ENCODE measurements at regions not wholly inside any gene's neighbourhood (a gene's known extent, or its start where the extent isn't known, plus 50 kb on each side); places are given as distances from the start of the nearest gene placed in this dataset.
"Not testable (repeated sequence)": the region's sequence is repeated elsewhere in the genome, so short reads cannot be mapped to it uniquely, and the experiment has no call there.

DNA sequence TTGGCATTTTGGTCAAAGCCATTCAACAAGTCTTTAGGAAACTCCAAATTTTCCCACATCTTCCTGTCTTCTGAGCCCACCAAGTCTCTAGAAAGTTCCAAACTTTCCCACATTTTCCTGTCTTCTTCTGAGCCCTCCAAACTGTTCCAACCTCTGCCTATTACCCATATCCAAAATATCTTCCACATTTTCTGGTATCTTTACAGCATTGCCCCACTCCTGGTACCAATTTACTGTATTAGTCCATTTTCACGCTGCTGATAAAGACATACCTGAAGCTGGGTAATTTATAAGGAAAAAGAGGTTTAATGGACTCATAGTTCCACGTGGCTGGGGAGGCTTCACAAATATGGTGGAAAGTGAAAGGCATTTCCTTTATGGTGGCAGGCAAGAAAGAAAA is 56.1 kb upstream of the GABRA3 start:
- in situ Hi-C loops (cut with HindIII; ENCODE audit: low pct_unique_long_range_greater_than_20kb, low sequenced_read_pairs); DNase-seq (ENCODE audit: low read depth, low spot score): not testable (repeated sequence)

DNA sequence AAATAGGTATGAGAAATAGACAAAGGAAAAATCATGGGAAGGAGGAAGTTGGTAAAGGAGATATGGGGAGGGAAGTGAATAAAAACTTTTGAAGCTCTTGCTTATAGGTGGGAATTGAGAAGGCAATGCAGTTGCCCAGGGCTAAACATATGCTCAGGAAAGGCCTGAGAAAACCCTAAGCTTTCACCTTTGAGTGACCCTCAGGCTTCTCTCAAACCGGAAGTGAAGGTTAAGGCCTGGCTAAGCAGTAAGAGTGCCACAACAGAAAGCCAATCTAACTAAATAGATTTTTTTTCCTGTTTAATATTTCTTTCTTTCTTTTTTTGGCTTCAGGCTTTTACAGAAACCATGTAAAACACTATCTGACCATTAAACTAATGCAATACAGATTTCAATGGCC is 69.5 kb upstream of the GABRA3 start:
- in situ Hi-C loops (cut with HindIII; ENCODE audit: low pct_unique_long_range_greater_than_20kb, low sequenced_read_pairs): no loop called here
- DNase-seq (ENCODE audit: low read depth, low spot score): no peak

DNA sequence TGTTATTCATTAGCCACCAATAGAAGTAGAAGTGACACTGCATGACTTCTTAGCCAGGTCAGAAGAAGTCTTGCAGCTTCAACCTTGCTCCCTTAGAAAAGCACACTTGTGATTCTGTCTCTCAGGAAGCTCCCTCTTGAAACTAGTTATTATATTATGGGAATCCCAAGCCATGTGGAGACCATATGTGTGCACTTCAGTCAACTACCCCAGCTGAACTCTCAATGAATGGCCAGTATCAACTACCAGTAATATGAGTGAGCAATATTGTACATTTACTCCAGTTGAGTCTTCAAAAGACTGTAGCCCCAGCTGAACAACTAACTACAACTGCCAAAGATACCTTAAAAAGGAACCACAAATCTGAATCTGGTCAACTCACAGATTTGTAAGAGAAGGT is 77.1 kb upstream of the GABRA3 start:
- in situ Hi-C loops (cut with HindIII; ENCODE audit: low pct_unique_long_range_greater_than_20kb, low sequenced_read_pairs): no loop called here
- DNase-seq (ENCODE audit: low read depth, low spot score): no peak

DNA sequence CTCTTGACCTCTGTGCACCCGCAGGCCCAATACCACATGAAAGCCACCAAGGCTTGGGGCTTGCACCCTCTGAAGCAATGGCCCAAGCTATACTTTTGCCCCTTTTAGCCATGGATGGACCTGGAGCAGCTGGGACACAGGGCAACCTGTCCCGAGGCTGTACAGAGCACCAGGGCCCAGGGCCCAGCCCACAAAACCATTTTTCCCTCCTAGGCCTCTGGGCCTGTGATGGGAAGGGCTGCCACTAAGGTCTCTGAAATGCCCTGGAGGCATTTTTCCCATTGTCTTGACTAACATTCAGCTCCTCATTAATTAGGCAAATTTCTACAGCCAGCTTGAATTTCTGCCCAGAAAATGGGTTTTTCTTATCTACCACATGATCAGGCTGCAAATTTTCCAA is 79.9 kb upstream of the GABRA3 start:
- DNase-seq (ENCODE audit: low read depth, low spot score): no peak
- in situ Hi-C loops (cut with HindIII; ENCODE audit: low pct_unique_long_range_greater_than_20kb, low sequenced_read_pairs): no loop called here

DNA sequence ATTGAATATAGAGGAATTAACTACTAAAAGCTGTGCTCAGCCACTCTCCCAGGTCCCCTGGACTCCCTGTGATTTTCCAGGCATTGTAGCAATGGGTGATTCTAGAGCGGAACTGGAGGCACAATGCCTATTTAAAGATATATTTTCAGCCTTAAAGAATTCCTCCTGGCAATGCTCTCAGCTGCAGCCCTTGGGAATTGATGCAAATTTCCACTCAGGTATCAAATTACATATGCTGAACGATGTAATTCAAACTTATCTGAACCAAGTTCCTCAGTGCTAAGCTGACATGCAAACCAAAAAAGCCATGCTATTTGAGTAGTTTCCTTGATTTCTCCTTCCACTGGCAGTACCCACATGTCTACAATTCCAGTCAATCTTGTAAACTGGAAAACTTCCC is 86.3 kb upstream of the GABRA3 start:
- no peak for DNase-seq (ENCODE audit: low read depth, low spot score)
- in situ Hi-C loops (cut with HindIII; ENCODE audit: low pct_unique_long_range_greater_than_20kb, low sequenced_read_pairs): no loop called here

DNA sequence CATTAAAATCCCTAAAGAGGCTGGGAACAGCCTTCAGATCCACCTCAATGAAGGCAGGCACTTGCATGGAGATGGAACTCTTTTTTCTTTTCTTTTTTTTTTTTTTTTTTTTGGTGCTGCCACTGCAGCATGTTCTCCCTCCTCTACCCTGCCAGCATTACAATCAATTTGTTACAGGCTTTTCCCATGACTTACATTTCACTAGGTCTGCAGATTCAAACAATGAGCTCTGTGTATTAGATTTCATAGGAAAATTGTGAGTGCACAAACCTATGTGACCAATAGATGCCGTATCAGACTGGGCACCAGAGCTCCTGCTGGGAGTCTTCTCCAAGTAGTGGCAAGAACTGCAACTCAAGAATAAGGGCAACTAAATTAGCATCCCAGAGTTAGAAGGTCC is 63.8 kb upstream of the GABRQ start:
- DNase-seq (ENCODE audit: low read depth, low spot score): peak; percentile 81
- in situ Hi-C loops (cut with HindIII; ENCODE audit: low pct_unique_long_range_greater_than_20kb, low sequenced_read_pairs): no loop called here

DNA sequence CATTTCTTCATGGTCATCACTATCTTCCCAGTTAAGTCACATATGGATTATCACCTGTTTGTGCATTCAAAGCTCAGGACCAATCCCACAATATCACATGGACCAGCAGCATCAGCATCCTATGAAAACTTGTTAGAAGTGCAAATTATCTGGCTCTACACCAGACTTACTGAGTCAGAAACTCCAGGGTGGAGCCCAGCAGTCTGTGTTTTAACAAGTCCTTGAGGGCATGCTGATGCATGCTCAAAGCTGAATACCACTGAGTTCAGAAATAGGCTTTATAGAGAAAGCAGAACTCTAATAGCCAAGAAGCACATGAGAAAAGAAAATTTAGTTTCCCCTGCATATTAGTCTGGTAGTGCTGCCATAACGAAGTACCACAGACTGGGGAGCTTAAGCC is 62.4 kb upstream of the GABRQ start:
- no peak for DNase-seq (ENCODE audit: low read depth, low spot score)
- in situ Hi-C loops (cut with HindIII; ENCODE audit: low pct_unique_long_range_greater_than_20kb, low sequenced_read_pairs): no loop called here

DNA sequence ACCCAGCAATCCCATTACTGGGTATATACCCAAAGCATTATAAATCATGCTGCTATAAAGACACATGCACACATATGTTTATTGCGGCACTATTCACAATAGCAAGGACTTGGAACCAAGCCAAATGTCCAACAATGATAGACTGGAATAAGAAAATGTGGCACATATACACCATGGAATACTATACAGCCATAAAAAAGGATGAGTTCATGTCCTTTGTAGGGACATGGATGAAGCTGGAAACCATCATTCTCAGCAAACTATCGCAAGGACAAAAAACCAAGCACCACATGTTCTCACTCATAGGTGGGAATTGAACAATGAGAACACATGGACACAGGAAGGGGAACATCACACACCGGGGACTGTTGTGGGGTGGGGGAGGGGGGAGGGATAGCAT is 50.2 kb upstream of the GABRQ start:
- not testable (repeated sequence) for DNase-seq (ENCODE audit: low read depth, low spot score)

More for the DNA sequence above, 50.2 kb upstream of the GABRQ start:
- in situ Hi-C loops (cut with HindIII; ENCODE audit: low pct_unique_long_range_greater_than_20kb, low sequenced_read_pairs): not testable (repeated sequence)
